ENCODE measurements at regions not wholly inside any gene's neighbourhood (a gene's known extent, or its start where the extent isn't known, plus 50 kb on each side); places are given as distances from the start of the nearest gene placed in this dataset.

DNA sequence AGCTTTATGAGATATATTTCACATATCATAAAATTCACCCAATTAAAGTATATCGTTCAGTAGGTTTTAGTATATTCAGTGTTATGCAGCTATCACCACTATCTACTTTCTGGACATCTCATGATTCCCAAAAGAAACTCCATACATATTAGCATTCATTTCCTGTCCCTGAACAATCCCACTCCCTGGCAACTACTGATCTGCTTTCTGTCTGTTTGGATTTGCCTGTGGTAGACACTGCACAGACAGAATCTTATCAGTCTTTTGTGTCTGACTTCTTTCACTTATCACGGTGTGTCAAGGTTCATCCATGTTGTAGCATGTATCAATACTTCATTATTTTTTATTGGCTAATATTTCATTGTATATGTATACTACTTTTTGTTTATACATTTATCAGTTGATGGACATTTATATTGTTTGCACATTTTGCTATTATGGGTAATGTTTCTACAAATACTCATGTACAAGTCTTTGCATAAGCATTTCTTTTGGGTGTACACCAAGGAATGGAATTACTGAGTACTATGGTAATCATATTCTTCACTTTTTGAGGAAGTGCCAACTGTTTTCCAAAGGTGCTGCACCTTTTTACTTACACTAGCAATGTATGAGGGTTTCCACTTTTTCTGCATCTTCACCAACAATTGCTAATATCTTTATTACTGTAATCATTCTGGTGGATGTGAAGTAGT lies 373.9 kb downstream of the AASDHPPT start:
- no peak for DNase-seq (ENCODE audit: low spot score)

DNA sequence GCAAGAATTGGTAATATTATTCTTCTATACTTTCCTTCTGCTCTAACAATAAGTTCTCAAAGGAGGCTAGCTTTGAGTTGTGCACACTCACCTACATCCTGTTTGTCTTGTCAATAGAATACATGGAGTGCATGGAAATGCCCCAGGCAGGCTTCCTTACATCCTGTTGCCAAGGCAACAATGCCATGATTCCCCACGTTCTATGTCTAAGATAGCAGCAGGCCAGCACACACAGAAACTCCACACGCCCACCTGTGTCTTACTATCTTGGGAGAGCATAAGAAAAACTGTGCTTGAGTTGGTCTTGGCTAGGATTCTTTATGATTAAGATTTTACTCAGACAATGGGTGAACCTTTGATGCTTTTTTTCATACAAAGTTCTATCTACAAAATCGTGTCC lies 379.2 kb downstream of the AASDHPPT start:
- DNase-seq (ENCODE audit: low spot score): no peak

DNA sequence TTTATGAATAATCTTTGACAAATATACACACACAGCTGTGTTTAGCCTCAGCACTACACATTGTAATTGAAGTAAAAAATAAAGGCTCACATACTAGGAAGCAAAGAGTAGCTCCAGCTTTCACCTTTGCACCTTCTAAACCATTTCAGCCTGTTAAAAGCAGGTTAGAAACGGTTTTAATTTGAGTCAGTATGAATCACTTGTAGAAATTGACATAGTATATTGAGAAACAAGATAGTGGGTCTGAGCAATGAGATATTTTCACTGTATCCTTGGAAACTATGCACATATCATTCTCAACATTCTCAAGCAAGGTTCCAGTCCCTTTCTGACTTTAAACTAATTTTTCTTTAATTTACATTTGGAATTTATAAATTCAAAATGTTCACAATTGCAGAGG lies 380.3 kb downstream of the AASDHPPT start:
- DNase-seq (ENCODE audit: low spot score): no peak

DNA sequence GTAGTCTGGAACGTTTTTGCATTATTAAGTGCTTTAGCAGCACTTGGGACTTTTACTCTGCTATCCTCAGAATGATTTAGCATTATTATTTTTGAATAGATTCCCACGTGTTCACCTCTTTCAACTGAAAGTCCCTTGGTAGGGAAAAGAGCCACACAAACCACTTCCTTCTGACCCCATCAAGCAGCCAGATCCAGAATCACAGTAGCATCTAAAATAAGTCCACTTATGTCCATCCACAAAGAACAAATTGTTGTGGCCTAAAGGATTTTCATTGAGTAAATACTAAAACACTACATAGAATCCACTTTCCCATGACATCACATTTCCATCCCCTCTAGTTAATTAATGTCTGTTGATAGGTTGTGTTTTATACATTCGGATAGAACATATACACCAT lies 381.7 kb downstream of the AASDHPPT start:
- no peak for DNase-seq (ENCODE audit: low spot score)

DNA sequence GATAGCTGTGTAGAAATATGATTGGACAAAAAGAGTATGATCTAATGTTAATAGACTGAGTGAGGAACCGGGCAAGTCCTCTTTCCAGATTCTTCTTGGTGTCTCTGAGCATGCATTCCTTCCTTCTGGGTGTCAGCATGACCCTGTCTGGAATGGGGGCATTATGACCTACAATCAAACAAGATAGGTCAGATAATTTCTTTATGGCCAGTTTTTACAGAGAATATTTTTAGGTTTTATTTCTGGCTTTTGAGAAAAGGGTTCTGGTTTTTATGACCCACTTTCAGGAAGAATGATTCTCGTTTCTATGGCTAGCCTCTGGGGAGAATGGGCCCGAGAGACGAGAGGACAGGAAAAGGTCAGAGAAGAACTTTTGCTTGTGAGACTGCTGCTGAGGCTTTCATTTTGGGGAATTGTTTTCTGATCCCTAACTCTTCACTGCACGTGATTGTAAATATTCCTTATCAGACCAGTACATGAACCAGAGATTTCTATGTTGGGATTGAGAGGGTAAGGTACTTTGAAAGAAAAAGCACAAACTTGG lies 383.8 kb downstream of the AASDHPPT start:
- no peak for DNase-seq (ENCODE audit: low spot score)

DNA sequence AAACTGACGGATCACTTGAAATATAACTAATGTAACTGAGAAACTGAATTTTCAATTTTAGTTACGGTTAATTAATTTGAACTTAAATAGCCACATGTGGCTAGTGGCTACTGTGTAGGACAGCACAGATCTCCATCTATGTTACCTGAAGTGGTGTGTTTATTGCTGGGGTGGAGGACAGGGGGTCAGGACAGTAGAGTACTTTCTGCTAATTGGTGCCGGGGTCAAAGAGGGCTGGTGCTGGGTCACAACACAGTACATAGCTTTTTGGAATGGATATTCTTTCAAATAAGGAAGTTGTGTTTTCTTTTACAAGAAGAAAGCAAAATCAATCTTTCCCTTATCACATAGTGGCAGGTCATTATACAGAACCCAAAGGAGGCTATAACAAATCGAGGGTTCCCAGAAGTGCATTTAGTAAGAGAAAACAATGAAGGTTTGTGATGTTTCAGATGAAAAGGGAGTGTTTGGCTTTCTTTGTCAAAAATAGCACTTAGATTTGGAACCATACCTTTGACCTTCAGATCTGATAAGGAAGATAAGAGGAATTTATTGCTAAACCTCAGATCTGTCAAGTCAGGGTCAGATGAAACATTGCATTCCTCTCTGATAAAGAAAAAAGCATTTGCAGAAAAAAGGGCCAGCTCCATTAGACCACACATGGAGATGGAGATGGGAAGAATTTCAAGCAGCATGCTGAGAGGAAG lies 384.5 kb downstream of the AASDHPPT start:
- no peak for DNase-seq (ENCODE audit: low spot score)

DNA sequence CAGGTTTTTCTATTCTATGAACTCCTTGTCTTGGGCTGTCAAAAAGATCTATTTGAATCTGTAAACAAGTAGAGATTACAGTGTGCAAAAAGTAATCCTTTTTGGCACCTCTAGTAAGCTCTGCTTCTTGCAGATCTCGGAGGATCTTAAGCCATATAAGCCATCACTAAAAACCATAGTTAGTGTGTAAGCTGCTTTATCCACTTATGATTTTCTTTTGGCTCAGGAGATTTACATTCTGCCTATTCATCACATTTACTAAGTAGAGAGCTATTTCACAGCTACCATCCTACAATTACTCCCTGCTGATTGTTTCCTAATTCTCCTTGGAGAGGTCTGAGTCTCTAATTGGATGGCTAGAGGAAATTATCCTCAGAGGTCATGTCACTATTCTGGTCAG lies 385.7 kb downstream of the AASDHPPT start:
- no peak for DNase-seq (ENCODE audit: low spot score)

DNA sequence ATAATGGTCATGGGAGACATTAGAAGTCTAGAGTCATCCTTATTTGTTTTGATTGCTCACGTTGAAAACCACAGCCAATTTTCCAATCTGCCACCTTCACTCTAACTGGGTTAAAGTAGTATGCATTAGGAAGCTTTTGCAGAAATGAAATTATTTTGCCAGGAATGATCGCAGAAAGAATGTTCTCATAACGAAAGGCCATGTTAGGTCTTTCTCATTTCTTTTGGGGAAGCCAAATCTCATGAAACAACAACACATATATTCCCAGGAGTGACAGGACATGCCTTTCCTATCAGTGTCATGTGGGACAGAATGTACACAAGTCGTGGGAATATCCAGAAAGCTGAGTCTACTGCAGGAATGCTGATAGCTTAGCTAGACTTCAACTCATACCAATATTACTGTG lies 386.3 kb downstream of the AASDHPPT start:
- no peak for DNase-seq (ENCODE audit: low spot score)

DNA sequence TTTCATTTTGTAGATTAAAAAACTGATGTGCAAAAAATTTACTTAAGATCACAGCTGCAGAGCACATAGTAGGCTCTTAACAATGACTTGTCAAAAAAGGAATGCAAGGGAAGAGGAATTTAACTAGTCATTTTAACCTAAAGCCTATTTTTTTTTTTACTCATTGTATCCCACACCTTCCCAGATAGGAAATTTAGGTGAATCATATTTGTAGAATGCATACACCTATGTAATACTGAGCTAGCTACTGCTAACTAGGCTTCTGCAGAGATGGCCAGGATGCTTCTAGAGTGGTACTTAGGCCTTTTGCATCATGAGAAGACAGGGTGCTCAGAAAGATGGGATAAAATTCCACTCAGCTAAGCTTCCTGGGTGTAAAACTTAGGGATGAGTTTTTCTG lies 387.3 kb downstream of the AASDHPPT start:
- DNase-seq (ENCODE audit: low spot score): no peak

DNA sequence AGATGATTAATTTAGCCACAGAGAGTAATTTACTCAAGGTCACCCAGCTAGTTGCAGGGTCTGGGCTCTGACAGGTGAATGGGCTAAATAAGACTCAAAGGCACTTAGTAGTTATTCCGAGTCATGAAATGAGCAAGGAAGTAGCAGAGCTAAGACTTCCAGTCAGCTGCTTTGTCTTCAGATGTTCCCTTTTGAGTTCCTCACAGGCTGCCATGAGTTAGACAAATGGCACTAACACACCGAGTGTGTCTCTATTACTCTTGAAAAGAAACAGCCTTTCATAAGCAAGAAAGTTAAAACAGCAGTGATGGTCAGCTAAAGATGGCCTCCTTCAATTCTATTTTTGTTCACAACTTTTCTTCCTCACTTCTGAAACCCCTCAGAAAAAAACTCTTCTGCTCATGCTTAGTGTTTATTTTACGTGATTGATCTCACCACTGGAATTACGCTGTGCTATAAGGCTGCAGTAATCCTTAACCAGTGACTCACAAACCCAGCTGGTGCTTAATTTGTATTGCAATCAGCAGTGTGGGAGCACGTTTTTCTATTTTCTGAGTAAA lies 389.1 kb downstream of the AASDHPPT start:
- no peak for DNase-seq (ENCODE audit: low spot score)

DNA sequence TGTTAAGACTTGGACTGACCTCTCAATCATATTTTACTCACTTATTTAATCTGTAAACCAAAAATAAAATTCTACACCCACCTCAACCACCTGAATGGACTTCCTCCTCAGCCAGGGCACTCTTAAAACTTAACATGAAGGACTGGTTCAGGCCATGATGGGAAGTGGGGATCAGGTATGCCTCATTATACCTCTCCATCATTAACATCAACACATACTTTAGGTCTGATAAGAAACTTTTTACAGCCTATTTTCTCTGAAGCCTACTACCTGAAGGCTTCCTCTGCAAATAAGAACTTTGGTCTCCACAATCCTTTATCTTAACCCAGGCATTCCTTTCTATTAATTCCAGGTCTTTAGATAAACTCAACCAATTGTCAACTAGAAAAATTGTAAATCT lies 390.0 kb downstream of the AASDHPPT start:
- DNase-seq (ENCODE audit: low spot score): no peak

DNA sequence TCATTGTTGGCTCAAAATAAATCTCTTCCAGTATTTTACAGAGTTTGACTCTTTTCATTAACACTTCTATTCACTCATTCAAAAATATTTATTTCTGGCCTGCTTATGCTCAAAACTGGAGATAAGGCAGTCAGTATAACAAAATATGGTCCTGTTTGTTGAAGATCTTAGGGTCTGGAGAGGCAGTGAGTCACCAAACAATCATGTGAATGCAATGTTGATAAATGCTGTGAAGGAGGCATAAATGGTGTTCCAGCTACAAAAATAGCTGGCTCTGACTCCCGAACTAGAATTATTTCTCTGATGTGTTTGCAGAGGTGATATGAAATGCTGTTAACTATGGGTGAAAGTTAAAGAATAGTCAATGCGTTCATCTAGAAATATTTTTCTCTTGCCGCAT lies 390.6 kb downstream of the AASDHPPT start:
- DNase-seq (ENCODE audit: low spot score): no peak

DNA sequence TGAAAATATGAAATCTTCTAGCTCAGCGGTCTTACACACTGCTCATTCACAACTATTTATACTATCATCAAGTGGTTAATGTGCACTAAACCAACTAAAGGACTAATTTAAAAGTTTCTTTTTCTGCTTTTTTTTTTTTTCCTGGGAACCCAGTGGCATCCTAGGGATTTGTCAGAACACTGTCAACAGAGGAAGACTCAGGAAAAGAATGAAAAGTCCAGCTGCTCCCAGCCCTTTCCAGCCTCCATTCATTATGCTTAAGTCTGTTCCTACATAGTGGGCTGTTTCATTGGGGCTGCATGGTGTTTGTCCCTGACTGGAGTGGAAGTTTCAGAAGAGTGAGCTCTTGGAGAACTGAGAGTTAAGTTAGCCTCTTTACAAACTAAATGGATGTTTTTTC lies 391.1 kb downstream of the AASDHPPT start:
- DNase-seq (ENCODE audit: low spot score): no peak

DNA sequence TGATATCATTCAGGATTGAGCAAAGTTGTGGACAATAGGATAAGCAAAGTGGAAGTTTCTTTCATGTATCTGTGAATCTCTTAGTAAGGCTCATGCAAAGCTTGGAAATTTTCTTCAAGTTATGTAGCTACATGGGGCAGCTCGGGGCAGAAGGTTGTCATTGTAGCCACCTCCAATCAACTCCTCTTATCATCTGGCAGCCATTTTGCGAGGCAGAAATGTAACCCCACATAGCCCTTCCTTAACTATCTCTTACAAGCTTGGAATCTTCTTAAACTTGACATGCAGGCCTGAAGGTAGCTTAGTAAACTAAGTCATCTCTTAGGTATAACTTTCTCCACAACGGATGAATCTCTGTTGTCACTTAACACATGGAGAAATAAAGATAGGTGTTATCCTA lies 392.8 kb downstream of the AASDHPPT start:
- no peak for DNase-seq (ENCODE audit: low spot score)

DNA sequence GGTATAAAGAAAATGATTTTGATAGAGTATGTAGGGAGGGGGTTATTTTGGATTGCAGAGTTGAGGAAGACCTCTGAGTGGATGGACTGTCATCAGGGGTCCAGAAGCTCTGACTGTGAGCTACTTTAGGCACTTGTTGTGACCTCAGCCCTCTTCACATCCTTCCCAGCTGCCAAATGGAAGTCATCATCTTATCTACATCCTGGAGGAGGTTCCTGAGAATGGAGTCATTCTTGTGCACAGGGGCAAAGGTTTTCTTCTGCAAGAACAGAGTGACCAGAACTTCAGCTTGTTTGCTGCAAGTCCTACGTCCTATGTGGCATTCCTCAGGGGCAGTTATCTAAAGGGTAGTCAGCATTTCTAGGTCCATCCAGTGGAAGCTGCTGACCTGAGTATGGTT lies 393.8 kb downstream of the AASDHPPT start:
- no peak for DNase-seq (ENCODE audit: low spot score)

DNA sequence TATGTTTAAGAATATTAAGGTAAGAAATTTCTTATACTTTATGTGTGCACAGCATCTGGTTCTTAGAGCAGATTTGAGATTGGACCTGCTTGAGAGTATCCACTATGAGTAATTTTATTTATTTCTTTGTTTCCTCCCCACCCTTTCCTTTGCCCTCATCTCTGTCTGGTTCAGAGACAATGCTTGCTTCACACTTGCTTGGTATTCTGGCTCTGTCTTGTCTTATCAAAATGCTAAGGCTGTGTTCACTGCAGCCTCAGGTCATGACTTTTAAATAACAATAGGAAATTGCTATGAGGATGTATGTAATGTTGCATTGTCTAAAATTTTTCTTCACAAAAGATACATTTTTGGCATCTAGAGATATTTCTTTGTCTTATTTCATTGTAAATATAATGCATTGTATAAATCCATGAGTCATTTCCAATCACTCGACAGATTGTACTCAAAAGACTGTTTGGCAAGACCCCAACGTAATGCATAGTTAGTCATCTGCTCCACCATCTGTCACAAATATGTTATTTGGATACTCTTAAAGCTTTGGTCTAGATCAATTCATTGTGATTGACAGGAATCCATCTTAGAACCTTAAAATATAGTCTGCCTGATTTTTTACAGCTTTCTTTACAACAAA lies 395.7 kb downstream of the AASDHPPT start:
- no peak for DNase-seq (ENCODE audit: low spot score)

DNA sequence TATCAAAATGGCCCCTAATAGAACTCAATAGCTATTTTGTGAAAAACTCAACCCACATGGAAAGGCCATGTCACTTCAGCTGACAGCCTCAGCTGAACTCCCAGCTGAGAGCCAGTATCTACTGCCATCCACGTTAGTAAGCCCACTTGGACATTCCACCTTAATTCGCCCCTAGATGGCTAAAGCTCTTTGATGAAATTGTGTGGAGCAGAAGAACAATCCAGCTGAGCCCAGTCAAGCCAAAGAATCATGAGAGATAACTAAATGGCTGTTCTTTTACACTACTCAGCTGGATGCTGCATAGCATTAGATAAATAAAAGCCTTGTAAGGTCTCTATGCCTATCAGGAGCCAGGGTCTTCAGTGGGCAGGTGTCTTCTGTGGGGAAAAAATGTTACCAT lies 396.8 kb downstream of the AASDHPPT start:
- DNase-seq (ENCODE audit: low spot score): no peak

DNA sequence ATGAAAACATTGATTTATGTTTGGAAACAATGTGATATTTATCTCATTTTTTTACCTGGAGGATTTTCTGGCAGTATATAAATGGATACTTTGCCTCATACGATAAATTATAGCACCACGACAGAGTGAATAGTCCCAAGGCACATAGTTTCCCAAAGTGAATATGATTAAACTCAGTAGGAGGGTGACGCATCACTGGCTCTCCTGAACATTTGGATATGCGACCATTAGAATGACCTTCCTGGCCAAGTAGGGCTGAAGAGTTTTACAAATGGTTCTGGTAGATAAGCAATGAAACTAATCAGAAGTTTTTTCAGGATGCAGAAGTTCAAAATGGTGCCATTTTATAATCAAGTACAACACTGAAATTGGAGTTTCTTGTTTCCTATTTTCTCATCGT lies 397.7 kb downstream of the AASDHPPT start:
- DNase-seq (ENCODE audit: low spot score): no peak

DNA sequence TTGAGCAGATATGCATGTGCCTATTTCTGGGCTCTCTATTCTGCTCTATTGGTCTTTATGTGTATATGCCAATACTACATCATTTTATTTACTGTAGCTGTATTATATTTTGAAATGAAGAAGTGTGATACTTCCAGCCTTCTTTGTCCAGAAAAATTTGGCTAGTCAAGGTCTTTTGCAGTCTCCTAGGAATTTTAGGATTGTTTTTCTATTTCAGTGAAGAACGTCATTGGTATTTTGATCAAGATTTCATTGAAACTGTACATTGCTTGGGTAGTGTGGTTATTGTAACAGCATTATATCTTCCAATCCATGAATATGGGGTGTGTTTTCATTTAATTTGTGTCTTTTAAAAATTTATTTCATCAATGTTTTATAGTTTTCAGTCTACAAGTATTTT lies 400.3 kb downstream of the AASDHPPT start:
- no peak for DNase-seq (ENCODE audit: low spot score)

DNA sequence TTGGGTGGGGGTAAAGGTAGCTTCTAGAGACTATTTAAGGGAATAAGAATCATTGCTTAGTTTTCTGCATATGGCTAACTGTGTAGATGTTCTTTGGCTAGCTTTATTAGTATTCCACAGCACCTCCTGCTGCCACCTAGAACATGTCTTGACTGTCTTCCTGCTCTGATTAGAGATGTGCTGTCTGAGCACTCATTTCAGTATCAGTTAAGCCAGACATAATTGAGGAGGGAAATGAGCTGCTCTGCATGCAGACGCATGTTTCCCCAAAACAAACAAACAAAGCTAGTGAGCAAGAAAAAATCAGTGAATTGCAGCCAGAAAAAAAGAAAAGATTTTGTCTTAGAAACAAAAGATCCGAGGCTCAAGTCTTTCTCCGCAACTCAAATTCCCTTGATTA lies 402.2 kb downstream of the AASDHPPT start:
- DNase-seq (ENCODE audit: low spot score): no peak

DNA sequence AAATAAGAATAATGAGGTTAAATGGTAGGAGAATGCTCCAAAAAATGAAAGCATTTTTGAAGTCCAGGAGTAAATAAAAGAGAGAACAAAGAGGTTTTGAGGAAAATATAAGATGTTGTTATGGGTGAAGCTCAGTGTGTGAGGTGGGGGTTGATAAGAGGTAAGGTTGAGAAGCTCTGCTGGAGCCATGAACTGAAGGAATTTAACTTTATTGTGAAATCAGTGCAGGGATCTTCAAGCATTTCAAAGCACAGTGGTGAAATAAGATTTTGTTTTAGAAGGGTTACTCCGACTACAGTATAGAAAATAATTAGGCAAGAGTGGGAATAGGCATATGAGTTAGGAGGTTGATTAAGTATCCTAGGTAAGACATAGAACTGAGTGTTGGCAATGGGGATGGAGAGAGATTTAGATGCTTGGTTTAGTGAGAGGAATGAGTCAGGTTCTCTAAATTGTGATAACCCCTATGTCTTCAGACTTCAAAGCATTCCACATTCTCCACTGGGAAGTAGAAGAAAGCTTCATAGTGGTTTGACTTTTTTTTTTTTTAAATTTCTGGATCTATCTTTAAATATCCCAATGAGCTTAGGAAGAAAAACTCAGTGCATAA lies 403.2 kb downstream of the AASDHPPT start:
- DNase-seq (ENCODE audit: low spot score): no peak
